Smooth muscle cell (in vitro differentiated cells): ENCODE measurements at regions not wholly inside any gene's neighbourhood (a gene's known extent, or its start where the extent isn't known, plus 50 kb on each side); places are given as distances from the start of the nearest gene placed in this dataset.

Experiments
- DNase-seq: peaks from one replicate; lab custom pipeline; 2025; ENCODE audit not compliant: unreplicated experiment; lab: John Stamatoyannopoulos, UW
- H2AFZ ChIP-seq: fragments of 200-600 bp; sonication (generic); 2 replicates; pipeline ENCODE4 v1.6.0; 2016; ENCODE audit warnings: antibody characterized with exemption, low read depth, mild to moderate bottlenecking
- H3F3A ChIP-seq: fragments of 200-600 bp; sonication (generic); 2 replicates; pipeline ENCODE4 v1.6.0; 2017; ENCODE audit warnings: antibody characterized with exemption, low read depth
- H3K27ac ChIP-seq: fragments of 200-600 bp; sonication (generic); 2 replicates; pipeline ENCODE4 v1.5.1; 2016; ENCODE audit warnings: low read depth, mild to moderate bottlenecking
- H3K27me3 ChIP-seq: fragments of 200-600 bp; sonication (generic); 2 replicates; pipeline ENCODE4 v1.6.1; 2016; ENCODE audit warnings: low read depth, mild to moderate bottlenecking
- H3K36me3 ChIP-seq: fragments of 200-600 bp; sonication (generic); 2 replicates; pipeline ENCODE4 v1.5.1; 2016; ENCODE audit warnings: low read depth
- H3K4me1 ChIP-seq: fragments of 200-600 bp; sonication (generic); 2 replicates; pipeline ENCODE4 v1.5.1; 2016; ENCODE audit warnings: low read depth
- H3K4me2 ChIP-seq: fragments of 200-600 bp; sonication (generic); 2 replicates; pipeline ENCODE4 v1.6.0; 2016; ENCODE audit warnings: mild to moderate bottlenecking
- H3K4me3 ChIP-seq: fragments of 200-600 bp; sonication (generic); 2 replicates; pipeline ENCODE4 v1.5.1; 2016; ENCODE audit warnings: mild to moderate bottlenecking
- H3K79me2 ChIP-seq: fragments of 200-600 bp; sonication (generic); 2 replicates; pipeline ENCODE4 v1.6.0; 2016; ENCODE audit warnings: low read depth, mild to moderate bottlenecking
- H3K9ac ChIP-seq: fragments of 200-600 bp; sonication (generic); 2 replicates; pipeline ENCODE4 v1.6.0; 2016; ENCODE audit warnings: low read depth
- H3K9me3 ChIP-seq: fragments of 200-600 bp; sonication (generic); replicated peaks from 2 replicates; pipeline ENCODE4 v1.5.1; 2016; ENCODE audit warnings: low read depth
- H4K20me1 ChIP-seq: fragments of 200-600 bp; sonication (generic); 2 replicates; pipeline ENCODE4 v1.6.0; 2016; ENCODE audit warnings: low read depth
- WGBS: methylation state at CpG from one replicate; pipeline ENCODE4 v1.1.7; 2016; ENCODE audit warnings: low lambda C conversion rate; 5-methylcytosine and 5-hydroxymethylcytosine counted together
- TF ChIP-seq, protein P1 (sequence below): fragments of 200-600 bp; sonication (generic); IDR thresholded peaks from 2 replicates; pipeline ENCODE4 v1.5.1; 2017; ENCODE audit warnings: borderline replicate concordance, mild to moderate bottlenecking, antibody characterized with exemption; ENCODE audit not compliant: insufficient read depth, poor library complexity, severe bottlenecking

DNA sequence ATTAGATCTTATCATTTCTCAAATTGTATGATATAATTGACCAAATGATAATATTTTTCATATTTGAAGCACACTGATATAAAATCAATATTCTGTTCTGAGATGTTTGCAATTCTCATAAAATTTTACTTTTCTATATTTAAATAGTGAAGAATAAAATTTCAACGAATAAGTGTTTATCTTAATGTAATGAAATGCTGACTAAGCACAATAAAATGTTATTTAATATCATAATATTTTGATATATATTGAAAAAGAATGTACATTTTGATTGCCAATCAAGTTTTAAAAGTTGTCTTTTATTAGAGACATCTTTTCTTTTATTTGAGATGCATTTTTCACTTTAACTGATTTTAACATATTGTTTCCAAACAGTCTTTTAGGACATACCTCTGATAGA, 416.1 kb downstream of the TAF11L14 start:
- no peaks in the 10 kb centered on the region for H3K27me3 ChIP-seq
- no peak overlapping the region for H3K9ac ChIP-seq
- H4K20me1 ChIP-seq, result no peaks in the 10 kb centered on the region
- no peak overlapping the region for H3K4me3 ChIP-seq
- TF ChIP-seq, protein P1, sequence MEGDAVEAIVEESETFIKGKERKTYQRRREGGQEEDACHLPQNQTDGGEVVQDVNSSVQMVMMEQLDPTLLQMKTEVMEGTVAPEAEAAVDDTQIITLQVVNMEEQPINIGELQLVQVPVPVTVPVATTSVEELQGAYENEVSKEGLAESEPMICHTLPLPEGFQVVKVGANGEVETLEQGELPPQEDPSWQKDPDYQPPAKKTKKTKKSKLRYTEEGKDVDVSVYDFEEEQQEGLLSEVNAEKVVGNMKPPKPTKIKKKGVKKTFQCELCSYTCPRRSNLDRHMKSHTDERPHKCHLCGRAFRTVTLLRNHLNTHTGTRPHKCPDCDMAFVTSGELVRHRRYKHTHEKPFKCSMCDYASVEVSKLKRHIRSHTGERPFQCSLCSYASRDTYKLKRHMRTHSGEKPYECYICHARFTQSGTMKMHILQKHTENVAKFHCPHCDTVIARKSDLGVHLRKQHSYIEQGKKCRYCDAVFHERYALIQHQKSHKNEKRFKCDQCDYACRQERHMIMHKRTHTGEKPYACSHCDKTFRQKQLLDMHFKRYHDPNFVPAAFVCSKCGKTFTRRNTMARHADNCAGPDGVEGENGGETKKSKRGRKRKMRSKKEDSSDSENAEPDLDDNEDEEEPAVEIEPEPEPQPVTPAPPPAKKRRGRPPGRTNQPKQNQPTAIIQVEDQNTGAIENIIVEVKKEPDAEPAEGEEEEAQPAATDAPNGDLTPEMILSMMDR, result no peak
- no peaks in the 10 kb centered on the region for H3K36me3 ChIP-seq
- no peak overlapping the region for H3K4me2 ChIP-seq
- H3K4me1 ChIP-seq, result no peaks in the 10 kb centered on the region
- no peak overlapping the region for H2AFZ ChIP-seq
- H3F3A ChIP-seq, result no peaks in the 10 kb centered on the region
- 89% methylated on average over 1 of the region's 1 CpG for whole genome bisulfite sequencing
- no peak overlapping the region for H3K27ac ChIP-seq
- H3K79me2 ChIP-seq, result no peaks in the 10 kb centered on the region
- no peaks in the 10 kb centered on the region for H3K9me3 ChIP-seq
- no peak for DNase-seq

DNA sequence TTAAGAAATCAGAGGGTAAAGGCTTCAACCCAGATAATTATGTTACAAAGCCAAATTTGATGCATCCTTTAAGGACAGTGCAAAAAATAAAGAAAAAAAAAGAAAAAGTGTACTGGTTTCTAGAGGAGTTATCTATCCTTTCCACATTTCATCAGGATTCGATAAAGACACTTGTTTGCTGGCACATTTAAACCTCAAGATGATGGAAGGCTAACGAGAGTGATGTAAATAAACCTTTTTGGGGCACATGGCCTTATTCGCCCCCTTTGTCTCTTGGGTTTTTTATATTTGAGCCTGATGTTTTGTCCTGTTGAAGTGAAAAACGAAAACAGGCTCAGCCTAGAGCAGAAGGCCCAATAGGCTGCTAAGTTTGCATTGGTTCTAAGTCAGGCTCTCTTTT, 416.5 kb downstream of the TAF11L14 start:
- TF ChIP-seq, protein P1, result no peak
- 64% methylated on average over 4 of the region's 4 CpGs for WGBS
- no peaks in the 10 kb centered on the region for H3K79me2 ChIP-seq

GRCh38 chr5:18051953-18052352, 417.7 kb downstream of the TAF11L14 start:
- no peak overlapping the region for H3K4me2 ChIP-seq
- H4K20me1 ChIP-seq, result no peaks in the 10 kb centered on the region
- WGBS, result 95% methylated on average over 1 of the region's 1 CpG
- H2AFZ ChIP-seq, result no peak overlapping the region
- no peaks in the 10 kb centered on the region for H3F3A ChIP-seq
- H3K27me3 ChIP-seq, result peaks cover 5% of the 10 kb centered on the region
- no peaks in the 10 kb centered on the region for H3K4me1 ChIP-seq
- no peak overlapping the region for H3K27ac ChIP-seq
- no peak for DNase-seq
- H3K9ac ChIP-seq, result no peak overlapping the region
- TF ChIP-seq, protein P1, result no peak
- no peaks in the 10 kb centered on the region for H3K79me2 ChIP-seq
- H3K4me3 ChIP-seq, result no peak overlapping the region
- no peaks in the 10 kb centered on the region for H3K36me3 ChIP-seq
- H3K9me3 ChIP-seq, result no peaks in the 10 kb centered on the region

More for the DNA sequence above, 416.5 kb downstream of the TAF11L14 start:
- H3K36me3 ChIP-seq, result no peaks in the 10 kb centered on the region
- no peak overlapping the region for H3K9ac ChIP-seq
- no peaks in the 10 kb centered on the region for H3F3A ChIP-seq
- H3K4me1 ChIP-seq, result no peaks in the 10 kb centered on the region
- H3K4me3 ChIP-seq, result no peak overlapping the region
- no peaks in the 10 kb centered on the region for H3K9me3 ChIP-seq
- no peak overlapping the region for H3K27ac ChIP-seq
- no peak for DNase-seq
- no peaks in the 10 kb centered on the region for H3K27me3 ChIP-seq
- H2AFZ ChIP-seq, result no peak overlapping the region
- no peak overlapping the region for H3K4me2 ChIP-seq
- H4K20me1 ChIP-seq, result no peaks in the 10 kb centered on the region

DNA sequence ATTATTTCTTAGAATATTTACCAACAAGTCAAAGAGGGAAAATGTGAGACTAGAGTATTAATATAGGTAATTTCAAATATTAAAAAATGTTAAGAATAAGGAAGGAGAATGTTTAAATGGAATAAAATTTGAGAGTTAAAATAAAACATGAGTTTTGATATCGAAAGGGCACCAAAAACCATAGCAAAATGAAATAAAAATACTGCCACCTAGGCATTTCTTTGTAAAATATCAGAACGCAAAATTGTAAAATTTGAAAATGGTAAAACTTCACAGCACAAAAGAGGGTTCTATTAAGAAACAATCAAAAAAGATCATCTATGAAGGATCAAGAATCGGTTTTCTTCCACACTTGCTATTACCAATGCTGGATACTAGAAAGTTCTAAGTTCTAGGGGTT, 418.3 kb downstream of the TAF11L14 start:
- Histone ChIP-seq H4K20me1 (no peaks in the 10 kb centered on the region), H3K4me3 (no peak overlapping the region), H3F3A (no peaks in the 10 kb centered on the region), H3K27ac (no peak overlapping the region), H3K4me1 (no peaks in the 10 kb centered on the region), H3K4me2 (no peak overlapping the region), H3K27me3 (peaks cover 5% of the 10 kb centered on the region), H3K9me3 (no peaks in the 10 kb centered on the region), H3K36me3 (no peaks in the 10 kb centered on the region), H2AFZ (no peak overlapping the region), H3K9ac (no peak overlapping the region), H3K79me2 (no peaks in the 10 kb centered on the region)
- DNase-seq, result no peak
- TF ChIP-seq, protein P1, result no peak
- WGBS, result 92% methylated on average over 3 of the region's 3 CpGs
